PC-9 (cell line): ENCODE measurements at regions not wholly inside any gene's neighbourhood (a gene's known extent, or its start where the extent isn't known, plus 50 kb on each side); places are given as distances from the start of the nearest gene placed in this dataset.

Experiments used
- BruUV-seq: library from RNA; stranded (reverse); fragments of 400-500 nt; replicated peaks from 2 replicates; lab custom pipeline; 2021; lab: Mats Ljungman, UMichigan
- CTCF ChIA-PET: fragments of 300-600 bp; sonication (Branson Sonifier 250); formaldehyde crosslinking; loops from one replicate; lab custom pipeline; 2022; ENCODE audit warnings: antibody characterized with exemption; lab: Charles Lee
- POLR2A ChIA-PET: fragments of 300-600 bp; sonication (Branson Sonifier 250); formaldehyde crosslinking; loops from one replicate; lab custom pipeline; 2022; ENCODE audit warnings: antibody characterized with exemption; ENCODE audit not compliant: unreplicated experiment; lab: Charles Lee
- DNase-seq, 2 experiments: peaks; one replicate each; pipeline versions ENCODE4 v3.0.0 to v3.0.0-alpha.2; 2015 to 2022; ENCODE audit warnings: mixed read lengths in 1 of 2
- H2AFZ ChIP-seq: fragments of 200-600 bp; sonication (generic); 2 replicates; pipeline ENCODE4 v1.8.1; 2017; ENCODE audit warnings: antibody characterized with exemption
- H3F3A ChIP-seq: fragments of 200-600 bp; sonication (generic); 2 replicates; pipeline ENCODE4 v1.8.1; 2017; ENCODE audit warnings: antibody characterized with exemption, mild to moderate bottlenecking, low read depth; ENCODE audit not compliant: insufficient read depth
- H3K27ac ChIP-seq: fragments of 200-600 bp; sonication (generic); 2 replicates; pipeline ENCODE4 v1.6.1; 2016; ENCODE audit warnings: mixed run types
- H3K27me3 ChIP-seq: fragments of 200-600 bp; sonication (generic); 2 replicates; pipeline ENCODE4 v1.6.1; 2016; ENCODE audit warnings: low read depth, mixed run types; ENCODE audit not compliant: insufficient read depth
- H3K36me3 ChIP-seq: fragments of 200-600 bp; sonication (generic); 2 replicates; pipeline ENCODE4 v1.6.1; 2016; ENCODE audit warnings: low read depth, mixed run types
- H3K4me1 ChIP-seq: fragments of 200-600 bp; sonication (generic); replicated peaks from 2 replicates; pipeline ENCODE4 v1.6.1; 2016; ENCODE audit warnings: mixed run types; ENCODE audit not compliant: insufficient read depth
- H3K4me2 ChIP-seq: fragments of 200-600 bp; sonication (generic); 2 replicates; pipeline ENCODE4 v1.6.1; 2017; ENCODE audit warnings: mixed run types
- H3K4me3 ChIP-seq: fragments of 200-600 bp; sonication (generic); 2 replicates; pipeline ENCODE4 v1.6.1; 2016; ENCODE audit warnings: mixed run types
- H3K79me2 ChIP-seq: fragments of 200-600 bp; sonication (generic); 2 replicates; pipeline ENCODE4 v1.6.1; 2017; ENCODE audit warnings: low read depth, mixed run types
- H3K9me2 ChIP-seq: fragments of 200-600 bp; sonication (generic); 2 replicates; pipeline ENCODE4 v1.8.1; 2017; ENCODE audit warnings: mild to moderate bottlenecking; ENCODE audit not compliant: insufficient read depth
- H3K9me3 ChIP-seq: fragments of 200-600 bp; sonication (generic); 2 replicates; pipeline ENCODE4 v1.8.1; 2016; ENCODE audit warnings: low read depth; ENCODE audit not compliant: insufficient read depth
- H4K20me1 ChIP-seq: fragments of 200-600 bp; sonication (generic); 2 replicates; pipeline ENCODE4 v1.8.1; 2017; ENCODE audit not compliant: insufficient read depth
- EZH2 ChIP-seq: fragments of 200-600 bp; sonication (generic); IDR thresholded peaks from 2 replicates; pipeline ENCODE4 v1.8.0; 2017; ENCODE audit warnings: antibody characterized with exemption, low read depth
- intact Hi-C: fragments of 100-400 bp; cut with micrococcal nuclease; formaldehyde crosslinking; loops from one replicate; pipeline ENCODE4 v1.10.0; 2022; ENCODE audit not compliant: unreplicated experiment
- TF ChIP-seq, protein P1 (sequence below): fragments of 200-600 bp; sonication (generic); conservative IDR thresholded peaks from 2 replicates; pipeline ENCODE4 v1.6.1; 2017; ENCODE audit warnings: mixed run types, antibody characterized with exemption, mild to moderate bottlenecking, moderate library complexity

GRCh38 chr4:186441502-186441901 lies 113.9 kb downstream of the MTNR1A start:
- no peak for DNase-seq
- H3K4me3 ChIP-seq: no peak overlapping the region
- no peaks in the 10 kb centered on the region for H3K9me2 ChIP-seq
- no peak overlapping the region for H3K4me2 ChIP-seq
- intact Hi-C loops: no loop called here
- H3K27ac ChIP-seq: no peak overlapping the region
- no TSS peak for BruUV-seq
- H2AFZ ChIP-seq: no peak overlapping the region
- no peaks in the 10 kb centered on the region for H3K79me2 ChIP-seq
- no peaks in the 10 kb centered on the region for H3F3A ChIP-seq
- TF ChIP-seq, protein P1, sequence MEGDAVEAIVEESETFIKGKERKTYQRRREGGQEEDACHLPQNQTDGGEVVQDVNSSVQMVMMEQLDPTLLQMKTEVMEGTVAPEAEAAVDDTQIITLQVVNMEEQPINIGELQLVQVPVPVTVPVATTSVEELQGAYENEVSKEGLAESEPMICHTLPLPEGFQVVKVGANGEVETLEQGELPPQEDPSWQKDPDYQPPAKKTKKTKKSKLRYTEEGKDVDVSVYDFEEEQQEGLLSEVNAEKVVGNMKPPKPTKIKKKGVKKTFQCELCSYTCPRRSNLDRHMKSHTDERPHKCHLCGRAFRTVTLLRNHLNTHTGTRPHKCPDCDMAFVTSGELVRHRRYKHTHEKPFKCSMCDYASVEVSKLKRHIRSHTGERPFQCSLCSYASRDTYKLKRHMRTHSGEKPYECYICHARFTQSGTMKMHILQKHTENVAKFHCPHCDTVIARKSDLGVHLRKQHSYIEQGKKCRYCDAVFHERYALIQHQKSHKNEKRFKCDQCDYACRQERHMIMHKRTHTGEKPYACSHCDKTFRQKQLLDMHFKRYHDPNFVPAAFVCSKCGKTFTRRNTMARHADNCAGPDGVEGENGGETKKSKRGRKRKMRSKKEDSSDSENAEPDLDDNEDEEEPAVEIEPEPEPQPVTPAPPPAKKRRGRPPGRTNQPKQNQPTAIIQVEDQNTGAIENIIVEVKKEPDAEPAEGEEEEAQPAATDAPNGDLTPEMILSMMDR: no peak
- no peak for TF ChIP-seq EZH2
- H3K9me3 ChIP-seq: no peaks in the 10 kb centered on the region
- peaks cover 15% of the 10 kb centered on the region; the same call in 1 of the 2 replicates for H3K27me3 ChIP-seq
- no peaks in the 10 kb centered on the region for H4K20me1 ChIP-seq
- H3K36me3 ChIP-seq: no peaks in the 10 kb centered on the region
- CTCF ChIA-PET: no interaction called here
- POLR2A ChIA-PET: no interaction called here
- H3K4me1 ChIP-seq: no peaks in the 10 kb centered on the region

DNA sequence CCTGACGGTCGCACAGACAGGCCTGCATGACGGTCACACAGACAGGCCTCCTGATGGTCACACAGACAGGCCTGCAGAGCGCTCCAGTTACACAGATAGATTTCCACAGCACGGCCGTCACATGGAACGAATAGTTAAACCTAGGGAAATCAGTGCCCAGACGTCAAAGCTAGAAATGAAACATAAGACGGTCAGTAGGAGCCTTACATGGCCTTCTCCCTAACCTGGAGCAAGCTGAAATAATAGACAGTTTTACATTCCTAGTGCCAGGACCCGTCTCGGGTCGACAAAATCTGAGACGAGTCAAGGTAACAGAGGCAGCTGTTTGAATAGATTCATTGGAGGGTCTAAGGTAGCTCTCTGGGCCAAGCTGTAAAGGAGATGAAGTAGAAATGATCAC lies 126.9 kb downstream of the MTNR1A start:
- no peak overlapping the region for H3K27ac ChIP-seq
- no peaks in the 10 kb centered on the region for H3K4me1 ChIP-seq
- no peaks in the 10 kb centered on the region; the same call in 1 of the 2 replicates for H3K27me3 ChIP-seq
- H3K79me2 ChIP-seq: no peaks in the 10 kb centered on the region
- no peaks in the 10 kb centered on the region for H3K9me2 ChIP-seq
- H3F3A ChIP-seq: no peaks in the 10 kb centered on the region
- CTCF ChIA-PET: no interaction called here
- no peaks in the 10 kb centered on the region for H4K20me1 ChIP-seq
- H3K4me3 ChIP-seq: no peak overlapping the region
- H3K9me3 ChIP-seq: no peaks in the 10 kb centered on the region
- H3K4me2 ChIP-seq: no peak overlapping the region
- no peak overlapping the region for H2AFZ ChIP-seq
- TF ChIP-seq, protein P1: no peak
- no peak for TF ChIP-seq EZH2
- POLR2A ChIA-PET: no interaction called here
- no TSS peak for BruUV-seq
- no peak for DNase-seq
- H3K36me3 ChIP-seq: no peaks in the 10 kb centered on the region
- intact Hi-C loops: no loop called here

GRCh38 chr4:186424745-186425144 lies 130.6 kb downstream of the MTNR1A start:
- no TSS peak for BruUV-seq
- CTCF ChIA-PET: no interaction called here

More at GRCh38 chr4:186424745-186425144, 130.6 kb downstream of the MTNR1A start:
- no peak overlapping the region for H2AFZ ChIP-seq
- no peak overlapping the region for H3K4me3 ChIP-seq
- H3K27me3 ChIP-seq: peaks cover 14% of the 10 kb centered on the region
- no peaks in the 10 kb centered on the region for H3K79me2 ChIP-seq
- H3K36me3 ChIP-seq: no peaks in the 10 kb centered on the region
- no peak for DNase-seq
- no peaks in the 10 kb centered on the region for H4K20me1 ChIP-seq
- intact Hi-C loops: no loop called here
- no peak overlapping the region for H3K4me2 ChIP-seq
- H3K4me1 ChIP-seq: no peaks in the 10 kb centered on the region
- POLR2A ChIA-PET: no interaction called here
- no peaks in the 10 kb centered on the region for H3F3A ChIP-seq
- no peaks in the 10 kb centered on the region for H3K9me3 ChIP-seq
- H3K27ac ChIP-seq: no peak overlapping the region
- TF ChIP-seq, protein P1: no peak
- TF ChIP-seq EZH2: no peak
- no peaks in the 10 kb centered on the region for H3K9me2 ChIP-seq
